HEK293 (cell line): ENCODE measurements at regions not wholly inside any gene's neighbourhood (a gene's known extent, or its start where the extent isn't known, plus 50 kb on each side); places are given as distances from the start of the nearest gene placed in this dataset.

Source experiments
- CTCF ChIP-seq: fragments of 450-650 bp; formaldehyde crosslinking; IDR thresholded peaks from 2 replicates; pipeline ENCODE4 v1.5.1; 2016; ENCODE audit warnings: missing biosample characterization, missing genetic modification characterization
- ZBTB21 ChIP-seq: fragments of 450-650 bp; formaldehyde crosslinking; IDR thresholded peaks from 2 replicates; pipeline ENCODE4 v1.5.1; 2017; ENCODE audit warnings: missing biosample characterization, missing genetic modification characterization
- ZNF10 ChIP-seq: fragments of 450-650 bp; formaldehyde crosslinking; IDR thresholded peaks from 2 replicates; pipeline ENCODE4 v1.5.1; 2017; ENCODE audit warnings: missing biosample characterization, missing genetic modification characterization
- ZNF843 ChIP-seq: fragments of 450-650 bp; formaldehyde crosslinking; IDR thresholded peaks from 2 replicates; pipeline ENCODE4 v1.5.1; 2016; ENCODE audit warnings: missing biosample characterization, missing genetic modification characterization

- no peak for TF ChIP-seq ZNF10
- no peak for TF ChIP-seq ZBTB21
- TF ChIP-seq ZNF843, result no peak
- TF ChIP-seq CTCF (tag by site-specific recombination), result no peak
Observed at GRCh38 chr12:27148373-27148772, 66.0 kb upstream of the C12orf71 start.
